GM20000 (cell line): ENCODE measurements at regions not wholly inside any gene's neighbourhood (a gene's known extent, or its start where the extent isn't known, plus 50 kb on each side); places are given as distances from the start of the nearest gene placed in this dataset.
A peak's percentile ranks its signal among the peaks of the same experiment; 100 is the strongest.

Source experiments
- DNase-seq: peaks from one replicate; pipeline ENCODE4 v3.0.0; 2012; ENCODE audit warnings: low spot score
- TF ChIP-seq, protein P1 (sequence below): IDR thresholded peaks from 2 replicates; pipeline ENCODE4 v1.5.1; 2012; ENCODE audit warnings: mild to moderate bottlenecking, control low read depth; ENCODE audit errors: extremely low read depth, missing control alignments

DNA sequence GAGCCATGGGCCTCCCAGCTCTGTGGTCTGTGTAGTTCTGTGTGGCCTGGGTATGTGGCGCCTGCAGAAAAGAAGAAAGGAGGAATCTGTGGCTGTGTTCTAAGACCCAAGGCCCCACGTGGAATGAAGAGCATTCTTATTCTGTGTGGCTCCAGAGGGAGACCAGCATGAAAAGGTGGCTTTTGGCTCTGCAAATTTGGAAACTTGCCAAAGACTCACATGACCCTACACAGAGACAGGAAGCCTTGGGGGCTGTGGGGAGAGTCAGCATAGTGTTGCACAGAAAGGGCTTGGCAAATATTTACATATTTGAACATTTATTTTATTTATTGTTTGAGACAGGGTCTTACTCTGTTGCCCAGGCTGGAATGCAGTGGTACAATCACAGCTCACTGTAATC lies 193.3 kb downstream of the TMEM38B start:
- TF ChIP-seq, protein P1, sequence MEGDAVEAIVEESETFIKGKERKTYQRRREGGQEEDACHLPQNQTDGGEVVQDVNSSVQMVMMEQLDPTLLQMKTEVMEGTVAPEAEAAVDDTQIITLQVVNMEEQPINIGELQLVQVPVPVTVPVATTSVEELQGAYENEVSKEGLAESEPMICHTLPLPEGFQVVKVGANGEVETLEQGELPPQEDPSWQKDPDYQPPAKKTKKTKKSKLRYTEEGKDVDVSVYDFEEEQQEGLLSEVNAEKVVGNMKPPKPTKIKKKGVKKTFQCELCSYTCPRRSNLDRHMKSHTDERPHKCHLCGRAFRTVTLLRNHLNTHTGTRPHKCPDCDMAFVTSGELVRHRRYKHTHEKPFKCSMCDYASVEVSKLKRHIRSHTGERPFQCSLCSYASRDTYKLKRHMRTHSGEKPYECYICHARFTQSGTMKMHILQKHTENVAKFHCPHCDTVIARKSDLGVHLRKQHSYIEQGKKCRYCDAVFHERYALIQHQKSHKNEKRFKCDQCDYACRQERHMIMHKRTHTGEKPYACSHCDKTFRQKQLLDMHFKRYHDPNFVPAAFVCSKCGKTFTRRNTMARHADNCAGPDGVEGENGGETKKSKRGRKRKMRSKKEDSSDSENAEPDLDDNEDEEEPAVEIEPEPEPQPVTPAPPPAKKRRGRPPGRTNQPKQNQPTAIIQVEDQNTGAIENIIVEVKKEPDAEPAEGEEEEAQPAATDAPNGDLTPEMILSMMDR: no peak
- no peak for DNase-seq

DNA sequence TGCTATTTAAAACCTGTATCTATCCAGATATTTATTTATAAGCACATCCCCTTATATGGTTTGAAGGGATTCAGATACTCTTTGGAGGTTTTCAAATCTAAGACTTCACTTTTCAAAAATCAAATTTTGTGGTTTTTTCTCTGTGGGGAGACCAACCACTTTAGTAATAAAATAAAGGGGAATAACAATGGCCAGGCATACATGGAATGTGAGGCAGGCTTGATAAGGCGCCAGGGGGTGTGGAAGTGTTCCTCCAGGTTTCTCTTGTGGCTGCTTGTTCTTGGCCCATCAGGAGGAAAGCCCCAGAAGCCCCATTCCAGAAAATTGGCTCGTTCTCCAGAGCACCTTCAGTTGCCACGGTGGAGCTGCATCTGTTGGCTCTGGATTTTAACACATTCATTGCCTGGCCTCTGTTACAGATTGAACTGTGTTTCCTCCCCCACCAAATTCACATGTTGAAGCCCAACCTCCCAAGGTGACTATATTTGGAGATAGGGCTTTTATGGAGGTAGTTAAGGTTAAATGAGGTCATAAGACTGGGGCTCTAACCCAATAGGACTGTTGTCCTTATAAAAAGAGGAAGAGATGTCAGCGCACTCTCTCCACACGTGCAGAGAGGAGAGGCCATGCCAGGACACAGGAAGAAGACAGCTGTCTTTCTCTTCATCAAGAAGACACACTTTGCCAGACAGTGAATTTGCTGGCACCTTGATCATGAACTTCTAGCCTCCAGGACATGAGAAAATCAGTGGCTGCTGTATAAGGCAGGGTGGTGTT lies 195.9 kb downstream of the TMEM38B start:
- DNase-seq: no peak
- TF ChIP-seq, protein P1: no peak

DNA sequence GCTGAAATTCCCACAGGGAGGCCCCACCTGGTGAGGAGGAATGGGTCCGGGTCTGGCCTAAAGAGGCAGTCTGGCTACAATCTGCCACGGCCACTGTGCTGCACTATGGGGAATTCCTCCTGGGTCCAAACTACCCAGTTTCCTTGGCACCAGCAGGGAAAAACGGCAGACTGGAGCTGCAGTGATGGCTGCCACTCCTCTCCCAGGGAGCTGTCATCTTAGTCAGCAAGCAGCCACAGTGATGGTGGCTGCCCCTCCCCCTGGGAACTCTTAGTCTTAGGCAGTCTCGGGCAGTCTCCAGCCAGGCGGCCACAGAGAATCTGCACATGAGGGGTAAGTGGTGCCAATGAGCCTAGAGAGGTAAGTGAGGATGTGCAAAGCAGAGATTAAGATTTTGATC lies 205.8 kb downstream of the TMEM38B start:
- TF ChIP-seq, protein P1: no peak
- DNase-seq: no peak

DNA sequence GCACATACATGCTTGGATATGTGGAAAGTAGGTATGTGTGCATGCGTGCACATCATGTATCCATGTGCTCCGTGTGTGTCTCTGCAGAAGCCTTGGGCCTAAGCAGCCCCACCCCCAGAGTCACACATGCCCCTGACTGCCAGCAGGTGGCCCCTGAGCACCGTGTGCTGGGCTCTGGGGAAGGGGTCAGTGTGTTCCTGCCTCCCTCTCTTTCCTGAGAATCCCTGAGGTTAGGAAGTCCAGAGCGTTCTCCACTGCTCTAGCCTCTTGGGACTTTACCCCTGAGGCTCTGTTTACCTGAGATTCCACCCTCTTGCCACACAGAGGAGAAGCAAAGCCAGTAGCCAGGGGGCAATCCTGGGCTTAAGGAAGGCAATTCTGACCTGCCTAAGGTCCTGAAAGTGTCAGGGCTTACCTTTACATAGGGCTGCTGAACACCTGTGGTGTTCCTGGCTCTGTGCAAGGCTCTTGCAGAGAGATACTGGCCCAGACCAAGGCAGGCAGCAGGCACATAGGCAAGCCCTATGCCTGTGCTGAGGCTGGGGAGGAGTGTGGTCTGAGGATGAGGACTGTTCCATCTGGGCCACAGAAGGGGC lies 207.3 kb downstream of the TMEM38B start:
- TF ChIP-seq, protein P1: peak; percentile 54
- DNase-seq: peak; percentile 48

DNA sequence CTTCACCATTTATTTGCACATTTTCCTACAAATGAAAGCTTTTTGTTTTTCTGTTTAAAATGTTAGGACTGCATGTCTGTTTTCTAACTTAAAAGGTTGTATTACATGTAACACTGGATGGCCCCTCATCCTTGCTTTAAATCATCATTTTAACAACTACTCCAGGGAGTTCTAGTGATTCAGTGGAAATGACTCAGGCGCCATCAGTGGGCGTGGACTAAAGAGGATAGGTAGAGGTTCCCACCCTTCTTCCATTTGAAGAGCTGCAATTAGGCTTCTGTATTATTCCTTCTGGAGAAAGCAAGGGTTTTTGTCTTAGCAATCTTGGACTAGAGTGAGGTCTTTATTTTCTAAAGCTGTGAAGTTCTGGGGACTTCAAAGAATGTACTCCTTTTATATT lies 213.7 kb downstream of the TMEM38B start:
- TF ChIP-seq, protein P1: no peak
- DNase-seq: no peak

DNA sequence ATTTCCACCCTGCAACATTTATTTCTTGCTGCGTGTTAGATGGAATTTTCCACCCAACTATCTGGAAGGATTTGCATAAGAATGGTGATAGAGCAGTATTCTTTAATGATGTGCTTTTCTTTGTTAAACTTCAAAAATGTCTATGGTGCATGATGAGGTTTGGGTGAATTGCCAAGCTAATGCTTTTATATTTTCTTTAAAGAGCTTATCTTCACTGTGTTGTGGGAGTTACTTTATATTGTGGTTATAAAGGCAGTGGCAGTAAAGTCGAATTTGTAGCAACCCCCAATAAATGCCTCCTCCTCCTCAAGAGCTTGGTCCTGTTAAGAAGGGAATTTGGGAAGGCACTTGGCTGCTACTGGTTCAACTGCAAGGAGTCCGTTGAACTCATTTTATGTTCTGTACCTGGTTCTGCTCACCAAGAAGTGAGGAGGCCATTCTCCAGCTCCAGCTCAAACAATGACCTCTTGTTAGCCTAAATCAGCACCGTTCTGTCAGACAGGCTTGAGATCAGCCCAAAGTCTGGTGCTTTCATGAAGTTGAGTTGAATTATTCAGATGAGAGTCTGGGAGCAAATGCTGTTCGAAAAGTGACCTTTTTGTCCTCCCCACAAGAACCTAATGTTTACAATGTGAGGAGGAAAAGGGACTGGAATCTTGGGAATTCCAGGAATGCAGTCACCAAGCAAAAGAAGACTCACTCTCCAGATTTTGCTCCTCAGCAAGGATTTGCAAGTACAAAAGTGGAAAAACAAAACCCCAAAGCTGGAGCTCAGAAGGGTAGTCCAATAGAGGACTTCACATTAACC lies 217.0 kb downstream of the TMEM38B start:
- TF ChIP-seq, protein P1: no peak
- DNase-seq: no peak
